ENCODE measurements at regions not wholly inside any gene's neighbourhood (a gene's known extent, or its start where the extent isn't known, plus 50 kb on each side); places are given as distances from the start of the nearest gene placed in this dataset.

- peak; percentile 77 for DNase-seq
Measured at GRCh38 chr2:71919708-71920107, 228.0 kb downstream of the CYP26B1 start.

- DNase-seq, result no peak
Measured at GRCh38 chr2:71910277-71910676, 237.4 kb downstream of the CYP26B1 start.

- no peak for DNase-seq
Measured at GRCh38 chr2:71908798-71909197, 238.9 kb downstream of the CYP26B1 start.

- DNase-seq, result no peak
Measured at GRCh38 chr2:71907503-71907902, 240.2 kb downstream of the CYP26B1 start.

- peak; percentile 32 for DNase-seq
Measured at GRCh38 chr2:71906357-71906973, 241.2 kb downstream of the CYP26B1 start.

- peak; percentile 60 for DNase-seq
Measured at GRCh38 chr2:71905205-71905604, 242.5 kb downstream of the CYP26B1 start.

- no peak for DNase-seq
Measured at GRCh38 chr2:71903841-71904240, 243.8 kb downstream of the CYP26B1 start.

GRCh38 chr2:71901466-71901865 is 246.2 kb downstream of the CYP26B1 start:
- DNase-seq, result peak; percentile 78

GRCh38 chr2:71898851-71899681 is 248.6 kb downstream of the CYP26B1 start:
- DNase-seq, result no peak

GRCh38 chr2:71898375-71898774 is 249.3 kb downstream of the CYP26B1 start:
- no peak for DNase-seq

GRCh38 chr2:71897836-71898235 is 249.8 kb downstream of the CYP26B1 start:
- no peak for DNase-seq

- DNase-seq, result no peak
Measured at GRCh38 chr2:71897137-71897480, 250.6 kb downstream of the CYP26B1 start.

- DNase-seq, result no peak
Measured at GRCh38 chr2:71896385-71897136, 251.1 kb downstream of the CYP26B1 start.

GRCh38 chr2:71895320-71896161 is 252.1 kb downstream of the CYP26B1 start:
- DNase-seq, result no peak

- DNase-seq, result no peak
Measured at GRCh38 chr2:71894261-71894660, 253.4 kb downstream of the CYP26B1 start.

- DNase-seq, result no peak
Measured at GRCh38 chr2:71893646-71894045, 254.0 kb downstream of the CYP26B1 start.

- DNase-seq, result no peak
Measured at GRCh38 chr2:71892896-71893295, 254.8 kb downstream of the CYP26B1 start.

GRCh38 chr2:71892423-71892730 is 255.3 kb downstream of the CYP26B1 start:
- no peak for DNase-seq

- DNase-seq, result no peak
Measured at GRCh38 chr2:71891719-71892422, 255.8 kb downstream of the CYP26B1 start.

GRCh38 chr2:71891155-71891554 is 256.5 kb downstream of the CYP26B1 start:
- DNase-seq, result no peak

GRCh38 chr2:71889759-71890684 is 257.6 kb downstream of the CYP26B1 start:
- DNase-seq, result peak; percentile 96

All from fibroblast of skin of abdomen (primary cell).